HK-2 (cell line): ENCODE measurements at regions not wholly inside any gene's neighbourhood (a gene's known extent, or its start where the extent isn't known, plus 50 kb on each side); places are given as distances from the start of the nearest gene placed in this dataset.
"Not testable (repeated sequence)": the region's sequence is repeated elsewhere in the genome, so short reads cannot be mapped to it uniquely, and the experiment has no call there.

Experiments used
- DNase-seq: peaks from one replicate; pipeline ENCODE4 v3.0.0-alpha.2; 2018; ENCODE audit not compliant: unreplicated experiment

GRCh38 chrX:903116-903515 lies 272.5 kb downstream of the SHOX start:
- no peak for DNase-seq

GRCh38 chrX:896256-896655 lies 265.7 kb downstream of the SHOX start:
- DNase-seq = no peak

- no peak for DNase-seq
Measured at GRCh38 chrX:889966-890651, 259.5 kb downstream of the SHOX start.

GRCh38 chrX:887724-888123 lies 257.1 kb downstream of the SHOX start:
- DNase-seq = not testable (repeated sequence)

- DNase-seq = no peak
Measured at GRCh38 chrX:883588-883987, 253.0 kb downstream of the SHOX start.

- DNase-seq = not testable (repeated sequence)
Measured at GRCh38 chrX:879756-880698, 249.4 kb downstream of the SHOX start.

GRCh38 chrX:874061-874460 lies 243.5 kb downstream of the SHOX start:
- DNase-seq = no peak

- no peak for DNase-seq
Measured at GRCh38 chrX:873016-873415, 242.4 kb downstream of the SHOX start.

GRCh38 chrX:872090-872489 lies 241.5 kb downstream of the SHOX start:
- no peak for DNase-seq

GRCh38 chrX:871626-872025 lies 241.0 kb downstream of the SHOX start:
- no peak for DNase-seq

- DNase-seq = no peak
Measured at GRCh38 chrX:867966-868647, 237.5 kb downstream of the SHOX start.

- no peak for DNase-seq
Measured at GRCh38 chrX:867502-867901, 236.9 kb downstream of the SHOX start.

GRCh38 chrX:866441-866990 lies 235.9 kb downstream of the SHOX start:
- no peak for DNase-seq

- DNase-seq = no peak
Measured at GRCh38 chrX:865422-865821, 234.8 kb downstream of the SHOX start.

- no peak for DNase-seq
Measured at GRCh38 chrX:861921-862320, 231.3 kb downstream of the SHOX start.

GRCh38 chrX:861340-861890 lies 230.8 kb downstream of the SHOX start:
- no peak for DNase-seq

GRCh38 chrX:859329-859728 lies 228.7 kb downstream of the SHOX start:
- no peak for DNase-seq

- DNase-seq = no peak
Measured at GRCh38 chrX:858542-859078, 228.0 kb downstream of the SHOX start.

GRCh38 chrX:857376-857775 lies 226.8 kb downstream of the SHOX start:
- no peak for DNase-seq

- DNase-seq = no peak
Measured at GRCh38 chrX:856566-857290, 226.1 kb downstream of the SHOX start.

GRCh38 chrX:853304-853703 lies 222.7 kb downstream of the SHOX start:
- no peak for DNase-seq
